Upper lobe of right lung (tissue), 1 donor: ENCODE measurements at regions not wholly inside any gene's neighbourhood (a gene's known extent, or its start where the extent isn't known, plus 50 kb on each side); places are given as distances from the start of the nearest gene placed in this dataset.

Experiments used
- ATAC-seq: fragments of 200-7000 bp; cut with Tn5 transposase; one replicate; pipeline ENCODE4 v1.9.1; 2020; ENCODE audit warnings: mild to moderate bottlenecking, moderate library complexity
- DNase-seq: peaks from one replicate; pipeline ENCODE4 v3.0.0-alpha.2; 2020
- H3K27ac ChIP-seq: fragments of 200-600 bp; one replicate; pipeline ENCODE4 v1.8.0; 2022
- H3K27me3 ChIP-seq: fragments of 200-600 bp; one replicate; pipeline ENCODE4 v1.8.0; 2022; ENCODE audit warnings: mild to moderate bottlenecking
- H3K36me3 ChIP-seq: fragments of 200-600 bp; one replicate; pipeline ENCODE4 v1.8.0; 2022
- H3K4me1 ChIP-seq: fragments of 200-600 bp; one replicate; pipeline ENCODE4 v1.8.0; 2022
- H3K4me3 ChIP-seq: fragments of 200-600 bp; one replicate; pipeline ENCODE4 v1.8.0; 2022; ENCODE audit warnings: mild to moderate bottlenecking
- H3K9me3 ChIP-seq: fragments of 200-600 bp; one replicate; pipeline ENCODE4 v1.8.0; 2022
- intact Hi-C: fragments of 100-400 bp; cut with DNase I; formaldehyde crosslinking; loops from one replicate; pipeline ENCODE4 v1.11.0; 2022
- TF ChIP-seq, protein P1 (sequence below): fragments of 200-600 bp; IDR thresholded peaks from one replicate; pipeline ENCODE4 v1.8.0; 2022; ENCODE audit warnings: antibody characterized with exemption
- donor health status: DM: no; HTN: yes; CAD: no; lungs with severe emphysema.

DNA sequence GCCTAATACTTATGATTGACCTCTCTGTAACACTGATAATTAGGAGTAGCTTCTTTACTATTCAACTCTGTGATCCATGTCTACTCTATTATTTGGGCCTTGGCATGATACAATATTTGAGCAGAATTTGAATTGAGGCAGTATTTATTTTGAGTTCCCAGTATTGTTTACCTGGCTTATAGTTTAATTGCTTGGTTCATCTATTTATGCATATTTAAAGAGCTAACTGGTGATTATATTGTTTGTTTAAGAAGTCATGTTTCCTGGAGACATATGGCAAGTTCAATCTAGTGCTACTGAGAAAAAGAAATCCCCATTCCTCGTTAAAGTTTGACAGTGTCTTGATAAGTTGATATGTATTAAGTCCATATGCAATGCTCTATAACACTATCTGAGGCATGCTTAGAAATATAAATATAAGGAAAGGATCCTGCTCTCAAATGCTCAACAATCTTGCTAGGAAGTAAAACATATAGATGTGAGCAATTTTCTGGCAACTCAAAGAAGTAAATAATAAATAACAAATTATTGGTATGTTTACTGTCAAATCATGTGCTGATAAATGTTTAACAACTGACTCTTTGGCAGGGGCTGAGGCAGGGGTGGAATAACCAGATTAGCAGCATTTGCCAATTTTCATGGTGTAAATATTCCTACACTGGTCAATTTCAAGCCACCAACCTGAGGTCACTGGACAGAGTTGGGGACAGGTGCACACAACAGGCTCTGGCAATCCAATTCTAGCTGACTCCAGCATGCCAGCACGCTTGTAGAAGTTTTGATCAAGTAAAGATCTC lies 430.2 kb upstream of the PIK3C3 start:
- H3K4me1 ChIP-seq: no peaks in the 10 kb centered on the region
- no peaks in the 10 kb centered on the region for H3K9me3 ChIP-seq
- TF ChIP-seq, protein P1, sequence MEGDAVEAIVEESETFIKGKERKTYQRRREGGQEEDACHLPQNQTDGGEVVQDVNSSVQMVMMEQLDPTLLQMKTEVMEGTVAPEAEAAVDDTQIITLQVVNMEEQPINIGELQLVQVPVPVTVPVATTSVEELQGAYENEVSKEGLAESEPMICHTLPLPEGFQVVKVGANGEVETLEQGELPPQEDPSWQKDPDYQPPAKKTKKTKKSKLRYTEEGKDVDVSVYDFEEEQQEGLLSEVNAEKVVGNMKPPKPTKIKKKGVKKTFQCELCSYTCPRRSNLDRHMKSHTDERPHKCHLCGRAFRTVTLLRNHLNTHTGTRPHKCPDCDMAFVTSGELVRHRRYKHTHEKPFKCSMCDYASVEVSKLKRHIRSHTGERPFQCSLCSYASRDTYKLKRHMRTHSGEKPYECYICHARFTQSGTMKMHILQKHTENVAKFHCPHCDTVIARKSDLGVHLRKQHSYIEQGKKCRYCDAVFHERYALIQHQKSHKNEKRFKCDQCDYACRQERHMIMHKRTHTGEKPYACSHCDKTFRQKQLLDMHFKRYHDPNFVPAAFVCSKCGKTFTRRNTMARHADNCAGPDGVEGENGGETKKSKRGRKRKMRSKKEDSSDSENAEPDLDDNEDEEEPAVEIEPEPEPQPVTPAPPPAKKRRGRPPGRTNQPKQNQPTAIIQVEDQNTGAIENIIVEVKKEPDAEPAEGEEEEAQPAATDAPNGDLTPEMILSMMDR: no peak
- H3K4me3 ChIP-seq: no peak overlapping the region
- H3K36me3 ChIP-seq: no peaks in the 10 kb centered on the region
- intact Hi-C loops: no loop called here
- DNase-seq (no peak), ATAC-seq (no peak)
- H3K27me3 ChIP-seq: no peaks in the 10 kb centered on the region
- H3K27ac ChIP-seq: no peak overlapping the region

GRCh38 chr18:41517142-41517541 lies 437.9 kb upstream of the PIK3C3 start:
- no peaks in the 10 kb centered on the region for H3K36me3 ChIP-seq
- ATAC-seq (no peak), DNase-seq (no peak)
- TF ChIP-seq, protein P1: no peak
- no peaks in the 10 kb centered on the region for H3K27me3 ChIP-seq
- no peak overlapping the region for H3K4me3 ChIP-seq
- intact Hi-C loops: no loop called here
- no peak overlapping the region for H3K27ac ChIP-seq
- no peaks in the 10 kb centered on the region for H3K9me3 ChIP-seq
- no peaks in the 10 kb centered on the region for H3K4me1 ChIP-seq

DNA sequence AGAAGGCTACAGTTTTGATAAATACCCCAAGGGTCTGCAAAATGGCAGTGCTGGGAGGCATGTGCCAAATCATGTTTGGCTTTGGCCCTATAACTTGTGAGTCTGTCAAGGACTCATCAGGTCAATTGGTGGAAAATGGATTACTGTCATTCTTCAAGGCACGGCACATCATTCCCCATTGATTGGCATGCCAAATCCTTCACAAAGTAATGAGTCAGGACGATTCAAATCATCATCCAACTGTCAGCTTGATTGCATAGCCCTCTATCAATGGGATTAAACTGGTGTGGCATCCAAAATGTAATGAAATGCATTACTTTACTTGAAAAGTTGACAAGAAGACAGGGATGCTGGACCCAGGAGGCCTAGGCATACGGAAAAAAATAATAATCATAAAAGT lies 441.6 kb upstream of the PIK3C3 start:
- no peak for ATAC-seq
- TF ChIP-seq, protein P1: no peak
- Histone ChIP-seq H3K27ac (no peak overlapping the region), H3K36me3 (no peaks in the 10 kb centered on the region), H3K4me1 (no peaks in the 10 kb centered on the region), H3K27me3 (no peaks in the 10 kb centered on the region), H3K4me3 (no peak overlapping the region), H3K9me3 (no peaks in the 10 kb centered on the region)
- intact Hi-C loops: no loop called here
- no peak for DNase-seq

GRCh38 chr18:41504316-41504715 lies 450.7 kb upstream of the PIK3C3 start:
- no peaks in the 10 kb centered on the region for H3K4me1 ChIP-seq

DNA sequence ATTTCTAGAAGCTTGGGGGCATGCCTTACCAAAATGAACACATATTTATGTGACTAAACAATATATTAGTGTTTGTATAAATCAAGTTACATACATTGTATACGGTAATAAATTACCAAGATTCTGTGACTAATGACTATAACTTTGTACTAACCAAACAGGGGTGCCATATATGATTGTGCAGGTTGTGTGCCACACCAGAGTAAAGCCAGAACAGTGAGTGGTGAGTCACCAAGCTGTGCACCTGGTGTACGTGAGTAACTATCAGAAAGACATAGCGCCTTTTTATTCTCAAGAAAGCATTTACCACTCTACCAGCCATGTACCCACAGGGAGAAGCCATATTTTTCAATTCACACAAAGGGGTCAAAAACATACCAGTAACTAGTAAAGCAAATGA lies 453.2 kb upstream of the PIK3C3 start:
- no peak for ATAC-seq
- intact Hi-C loops: no loop called here
- no peaks in the 10 kb centered on the region for H3K27me3 ChIP-seq

More at GRCh38 chr18:41504316-41504715, 450.7 kb upstream of the PIK3C3 start:
- Histone ChIP-seq H3K9me3 (no peaks in the 10 kb centered on the region), H3K36me3 (no peaks in the 10 kb centered on the region), H3K27me3 (no peaks in the 10 kb centered on the region), H3K27ac (no peak overlapping the region), H3K4me3 (no peak overlapping the region)
- DNase-seq (no peak), ATAC-seq (no peak)
- intact Hi-C loops: no loop called here
- TF ChIP-seq, protein P1: no peak

More for the DNA sequence above, 453.2 kb upstream of the PIK3C3 start:
- TF ChIP-seq, protein P1: no peak
- Histone ChIP-seq H3K4me3 (no peak overlapping the region), H3K27ac (no peak overlapping the region), H3K9me3 (no peaks in the 10 kb centered on the region), H3K36me3 (no peaks in the 10 kb centered on the region), H3K4me1 (no peaks in the 10 kb centered on the region)
- no peak for DNase-seq
